ENCODE measurements at regions not wholly inside any gene's neighbourhood (a gene's known extent, or its start where the extent isn't known, plus 50 kb on each side); places are given as distances from the start of the nearest gene placed in this dataset.

- ATAC-seq, result no peak
- TF ChIP-seq PPARA (CRISPR knock-in tag; IDR thresholded peaks at IDR 0.05; ENCODE audit: borderline replicate concordance) (no peak), ZNF8 (CRISPR knock-in tag; IDR thresholded peaks at IDR 0.05) (no peak), ZNF70 (CRISPR knock-in tag; IDR thresholded peaks at IDR 0.05) (no peak), GLIS3 (CRISPR knock-in tag; IDR thresholded peaks at IDR 0.05) (no peak)
- TF ChIP-seq, protein P1, sequence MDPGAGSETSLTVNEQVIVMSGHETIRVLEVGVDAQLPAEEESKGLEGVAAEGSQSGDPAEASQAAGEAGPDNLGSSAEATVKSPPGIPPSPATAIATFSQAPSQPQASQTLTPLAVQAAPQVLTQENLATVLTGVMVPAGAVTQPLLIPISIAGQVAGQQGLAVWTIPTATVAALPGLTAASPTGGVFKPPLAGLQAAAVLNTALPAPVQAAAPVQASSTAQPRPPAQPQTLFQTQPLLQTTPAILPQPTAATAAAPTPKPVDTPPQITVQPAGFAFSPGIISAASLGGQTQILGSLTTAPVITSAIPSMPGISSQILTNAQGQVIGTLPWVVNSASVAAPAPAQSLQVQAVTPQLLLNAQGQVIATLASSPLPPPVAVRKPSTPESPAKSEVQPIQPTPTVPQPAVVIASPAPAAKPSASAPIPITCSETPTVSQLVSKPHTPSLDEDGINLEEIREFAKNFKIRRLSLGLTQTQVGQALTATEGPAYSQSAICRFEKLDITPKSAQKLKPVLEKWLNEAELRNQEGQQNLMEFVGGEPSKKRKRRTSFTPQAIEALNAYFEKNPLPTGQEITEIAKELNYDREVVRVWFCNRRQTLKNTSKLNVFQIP (CRISPR knock-in tag; IDR thresholded peaks at IDR 0.05; ENCODE audit: borderline replicate concordance, low read depth), result no peak
- TF ChIP-seq, protein P2, sequence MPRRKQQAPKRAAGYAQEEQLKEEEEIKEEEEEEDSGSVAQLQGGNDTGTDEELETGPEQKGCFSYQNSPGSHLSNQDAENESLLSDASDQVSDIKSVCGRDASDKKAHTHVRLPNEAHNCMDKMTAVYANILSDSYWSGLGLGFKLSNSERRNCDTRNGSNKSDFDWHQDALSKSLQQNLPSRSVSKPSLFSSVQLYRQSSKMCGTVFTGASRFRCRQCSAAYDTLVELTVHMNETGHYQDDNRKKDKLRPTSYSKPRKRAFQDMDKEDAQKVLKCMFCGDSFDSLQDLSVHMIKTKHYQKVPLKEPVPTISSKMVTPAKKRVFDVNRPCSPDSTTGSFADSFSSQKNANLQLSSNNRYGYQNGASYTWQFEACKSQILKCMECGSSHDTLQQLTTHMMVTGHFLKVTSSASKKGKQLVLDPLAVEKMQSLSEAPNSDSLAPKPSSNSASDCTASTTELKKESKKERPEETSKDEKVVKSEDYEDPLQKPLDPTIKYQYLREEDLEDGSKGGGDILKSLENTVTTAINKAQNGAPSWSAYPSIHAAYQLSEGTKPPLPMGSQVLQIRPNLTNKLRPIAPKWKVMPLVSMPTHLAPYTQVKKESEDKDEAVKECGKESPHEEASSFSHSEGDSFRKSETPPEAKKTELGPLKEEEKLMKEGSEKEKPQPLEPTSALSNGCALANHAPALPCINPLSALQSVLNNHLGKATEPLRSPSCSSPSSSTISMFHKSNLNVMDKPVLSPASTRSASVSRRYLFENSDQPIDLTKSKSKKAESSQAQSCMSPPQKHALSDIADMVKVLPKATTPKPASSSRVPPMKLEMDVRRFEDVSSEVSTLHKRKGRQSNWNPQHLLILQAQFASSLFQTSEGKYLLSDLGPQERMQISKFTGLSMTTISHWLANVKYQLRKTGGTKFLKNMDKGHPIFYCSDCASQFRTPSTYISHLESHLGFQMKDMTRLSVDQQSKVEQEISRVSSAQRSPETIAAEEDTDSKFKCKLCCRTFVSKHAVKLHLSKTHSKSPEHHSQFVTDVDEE (CRISPR knock-in tag; IDR thresholded peaks at IDR 0.05), result no peak
Observed at GRCh38 chr5:107241841-107242240, 428.9 kb downstream of the EFNA5 start.

GRCh38 chr5:107235167-107235566 is 435.6 kb downstream of the EFNA5 start:
- no peak for TF ChIP-seq ZFP30 (CRISPR knock-in tag; IDR thresholded peaks at IDR 0.05)
- TF ChIP-seq GLIS3 (CRISPR knock-in tag; IDR thresholded peaks at IDR 0.05), result no peak
- no peak for TF ChIP-seq BACH2 (CRISPR knock-in tag; IDR thresholded peaks at IDR 0.05; ENCODE audit: borderline replicate concordance)
- no peak for TF ChIP-seq PPARA (CRISPR knock-in tag; IDR thresholded peaks at IDR 0.05; ENCODE audit: borderline replicate concordance)
- TF ChIP-seq TOX (CRISPR knock-in tag; IDR thresholded peaks at IDR 0.05; ENCODE audit: borderline replicate concordance), result no peak
- TF ChIP-seq, protein P1 (CRISPR knock-in tag; IDR thresholded peaks at IDR 0.05; ENCODE audit: borderline replicate concordance, low read depth), result no peak
- no peak for TF ChIP-seq ARNTL (CRISPR knock-in tag; IDR thresholded peaks at IDR 0.05; ENCODE audit: borderline replicate concordance, low read depth)
- TF ChIP-seq TCF4 (CRISPR knock-in tag; IDR thresholded peaks at IDR 0.05; ENCODE audit: borderline replicate concordance), result no peak
- no peak for TF ChIP-seq ESRRG (CRISPR knock-in tag; IDR thresholded peaks at IDR 0.05)

GRCh38 chr5:107232788-107233187 is 437.9 kb downstream of the EFNA5 start:
- TF ChIP-seq, protein P2 (CRISPR knock-in tag; IDR thresholded peaks at IDR 0.05), result no peak
- TF ChIP-seq ZNF70 (CRISPR knock-in tag; IDR thresholded peaks at IDR 0.05) (no peak), OSR1 (CRISPR knock-in tag; IDR thresholded peaks at IDR 0.05) (no peak)
- ATAC-seq, result no peak

More at GRCh38 chr5:107235167-107235566, 435.6 kb downstream of the EFNA5 start:
- no peak for ATAC-seq

- no peak for TF ChIP-seq OSR1 (CRISPR knock-in tag; IDR thresholded peaks at IDR 0.05)
- TF ChIP-seq ZNF565 (CRISPR knock-in tag; conservative IDR thresholded peaks at IDR 0.05; ENCODE audit: low read depth), result no peak
- TF ChIP-seq, protein P1 (CRISPR knock-in tag; IDR thresholded peaks at IDR 0.05; ENCODE audit: borderline replicate concordance, low read depth), result no peak
- TF ChIP-seq, protein P3, sequence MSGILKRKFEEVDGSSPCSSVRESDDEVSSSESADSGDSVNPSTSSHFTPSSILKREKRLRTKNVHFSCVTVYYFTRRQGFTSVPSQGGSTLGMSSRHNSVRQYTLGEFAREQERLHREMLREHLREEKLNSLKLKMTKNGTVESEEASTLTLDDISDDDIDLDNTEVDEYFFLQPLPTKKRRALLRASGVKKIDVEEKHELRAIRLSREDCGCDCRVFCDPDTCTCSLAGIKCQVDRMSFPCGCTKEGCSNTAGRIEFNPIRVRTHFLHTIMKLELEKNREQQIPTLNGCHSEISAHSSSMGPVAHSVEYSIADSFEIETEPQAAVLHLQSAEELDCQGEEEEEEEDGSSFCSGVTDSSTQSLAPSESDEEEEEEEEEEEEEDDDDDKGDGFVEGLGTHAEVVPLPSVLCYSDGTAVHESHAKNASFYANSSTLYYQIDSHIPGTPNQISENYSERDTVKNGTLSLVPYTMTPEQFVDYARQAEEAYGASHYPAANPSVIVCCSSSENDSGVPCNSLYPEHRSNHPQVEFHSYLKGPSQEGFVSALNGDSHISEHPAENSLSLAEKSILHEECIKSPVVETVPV (CRISPR knock-in tag; IDR thresholded peaks at IDR 0.05), result no peak
- TF ChIP-seq SNAI2 (CRISPR knock-in tag; IDR thresholded peaks at IDR 0.05), result no peak
- no peak for TF ChIP-seq ZNF70 (CRISPR knock-in tag; IDR thresholded peaks at IDR 0.05)
- no peak for TF ChIP-seq GLIS3 (CRISPR knock-in tag; IDR thresholded peaks at IDR 0.05)
- no peak for TF ChIP-seq ZNF8 (CRISPR knock-in tag; IDR thresholded peaks at IDR 0.05)
- TF ChIP-seq CSDC2 (CRISPR knock-in tag; IDR thresholded peaks at IDR 0.05), result no peak
- no peak for TF ChIP-seq TCF4 (CRISPR knock-in tag; IDR thresholded peaks at IDR 0.05; ENCODE audit: borderline replicate concordance)
- TF ChIP-seq ARNTL (CRISPR knock-in tag; IDR thresholded peaks at IDR 0.05; ENCODE audit: borderline replicate concordance, low read depth), result no peak
- no peak for TF ChIP-seq BACH2 (CRISPR knock-in tag; IDR thresholded peaks at IDR 0.05; ENCODE audit: borderline replicate concordance)
- no peak for TF ChIP-seq ZC3H10 (CRISPR knock-in tag; IDR thresholded peaks at IDR 0.05)
- TF ChIP-seq RARB (CRISPR knock-in tag; IDR thresholded peaks at IDR 0.05), result no peak
- TF ChIP-seq ZFP3 (CRISPR knock-in tag; IDR thresholded peaks at IDR 0.05), result no peak
- no peak for ATAC-seq
Observed at GRCh38 chr5:107232293-107232692, 438.4 kb downstream of the EFNA5 start.
